AG04449 (cell line): ENCODE measurements at regions not wholly inside any gene's neighbourhood (a gene's known extent, or its start where the extent isn't known, plus 50 kb on each side); places are given as distances from the start of the nearest gene placed in this dataset.

Experiments used
- CTCF ChIA-PET: fragments of 350-600 bp; formaldehyde crosslinking; extraction: SDS; loops from one replicate; lab custom pipeline; 2021; ENCODE audit warnings: antibody characterized with exemption; lab: Yijun Ruan, JAX
- POLR2A ChIA-PET: fragments of 400-600, 350-600 bp; formaldehyde crosslinking; extraction: SDS; loops from one replicate; lab custom pipeline; 2020; ENCODE audit warnings: antibody characterized with exemption, inconsistent platforms; lab: Yijun Ruan, JAX
- DNase-seq: peaks from one replicate; pipeline ENCODE4 v3.0.0-alpha.2; 2010; ENCODE audit warnings: low read depth, low spot score
- H3K4me3 ChIP-seq: 2 replicates; pipeline ENCODE4 v1.5.1; 2011; ENCODE audit warnings: low read depth, mild to moderate bottlenecking, control low read depth, low read length
- CTCF ChIP-seq: IDR thresholded peaks from one replicate; pipeline ENCODE4 v1.5.1; 2011; ENCODE audit warnings: mild to moderate bottlenecking, moderate library complexity, low read length, control low read depth, inconsistent platforms; ENCODE audit not compliant: insufficient read depth; ENCODE audit errors: missing control alignments

- no peak for DNase-seq
- no peak for TF ChIP-seq CTCF
- ChIA-PET POLR2A (interaction anchor here (1.0 kb wide), 1 partner anchor 513 kb away, joined by 3 read pairs; no protein-coding TSS in a partner anchor), CTCF (no interaction called here)
- H3K4me3 ChIP-seq, result no peak overlapping the region
Observed at GRCh38 chr3:117532268-117532667, 822.7 kb downstream of the TUSC7 start.

GRCh38 chr3:117534138-117534537, 824.6 kb downstream of the TUSC7 start:
- CTCF ChIA-PET, result interaction anchor here (1.2 to 1.4 kb wide), 2 partner anchors 8 to 9 kb away, joined by 3 to 5 read pairs; no protein-coding TSS in a partner anchor
- no peak overlapping the region for H3K4me3 ChIP-seq
- no peak for DNase-seq
- POLR2A ChIA-PET, result no interaction called here
- TF ChIP-seq CTCF, result no peak

- ChIA-PET POLR2A (no interaction called here), CTCF (interaction anchor here (0.6 to 1.0 kb wide), 2 partner anchors 9 to 615 kb away, joined by 3 read pairs; no protein-coding TSS in a partner anchor)
- no peak for DNase-seq
- no peak for TF ChIP-seq CTCF
- H3K4me3 ChIP-seq, result no peak overlapping the region
Observed at GRCh38 chr3:117536006-117536405, 826.4 kb downstream of the TUSC7 start.

GRCh38 chr3:117537949-117538348, 828.4 kb downstream of the TUSC7 start:
- DNase-seq, result no peak
- ChIA-PET CTCF (no interaction called here), POLR2A (no interaction called here)
- H3K4me3 ChIP-seq, result no peak overlapping the region
- no peak for TF ChIP-seq CTCF

- ChIA-PET POLR2A (no interaction called here), CTCF (interaction anchor here (1.7 kb wide), 1 partner anchor 14 kb away, joined by 4 read pairs; no protein-coding TSS in a partner anchor)
- no peak for DNase-seq
- no peak for TF ChIP-seq CTCF
- H3K4me3 ChIP-seq, result no peak overlapping the region
Observed at GRCh38 chr3:117539729-117540128, 830.1 kb downstream of the TUSC7 start.

GRCh38 chr3:117540597-117540996, 831.0 kb downstream of the TUSC7 start:
- ChIA-PET CTCF (interaction anchor here (1.3 kb wide), 1 partner anchor 15 kb away, joined by 7 read pairs; no protein-coding TSS in a partner anchor), POLR2A (no interaction called here)
- H3K4me3 ChIP-seq, result no peak overlapping the region
- DNase-seq, result no peak
- no peak for TF ChIP-seq CTCF
